ENCODE measurements at regions not wholly inside any gene's neighbourhood (a gene's known extent, or its start where the extent isn't known, plus 50 kb on each side); places are given as distances from the start of the nearest gene placed in this dataset.

- no peak for TF ChIP-seq CTCF (IDR thresholded peaks at IDR 0.05; ENCODE audit: insufficient read depth, low read length, poor library complexity, severe bottlenecking)
- no peak for TF ChIP-seq EZH2phosphoT487 (conservative IDR thresholded peaks at IDR 0.05; ENCODE audit: low read length)
These were observed 89.8 kb upstream of the PRKG2 start for GRCh38 chr4:81304871-81305270.
